AG04449 (cell line): ENCODE measurements at regions not wholly inside any gene's neighbourhood (a gene's known extent, or its start where the extent isn't known, plus 50 kb on each side); places are given as distances from the start of the nearest gene placed in this dataset.
"Not testable (repeated sequence)": the region's sequence is repeated elsewhere in the genome, so short reads cannot be mapped to it uniquely, and the experiment has no call there.

Experiments
- CTCF ChIA-PET: fragments of 350-600 bp; formaldehyde crosslinking; extraction: SDS; loops from one replicate; lab custom pipeline; 2021; ENCODE audit warnings: antibody characterized with exemption; lab: Yijun Ruan, JAX
- POLR2A ChIA-PET: fragments of 400-600, 350-600 bp; formaldehyde crosslinking; extraction: SDS; loops from one replicate; lab custom pipeline; 2020; ENCODE audit warnings: antibody characterized with exemption, inconsistent platforms; lab: Yijun Ruan, JAX
- DNase-seq: peaks from one replicate; pipeline ENCODE4 v3.0.0-alpha.2; 2010; ENCODE audit warnings: low read depth, low spot score
- H3K4me3 ChIP-seq: 2 replicates; pipeline ENCODE4 v1.5.1; 2011; ENCODE audit warnings: low read depth, mild to moderate bottlenecking, control low read depth, low read length
- TF ChIP-seq, protein P1 (sequence below): IDR thresholded peaks from one replicate; pipeline ENCODE4 v1.5.1; 2011; ENCODE audit warnings: mild to moderate bottlenecking, moderate library complexity, low read length, control low read depth, inconsistent platforms; ENCODE audit not compliant: insufficient read depth; ENCODE audit errors: missing control alignments

DNA sequence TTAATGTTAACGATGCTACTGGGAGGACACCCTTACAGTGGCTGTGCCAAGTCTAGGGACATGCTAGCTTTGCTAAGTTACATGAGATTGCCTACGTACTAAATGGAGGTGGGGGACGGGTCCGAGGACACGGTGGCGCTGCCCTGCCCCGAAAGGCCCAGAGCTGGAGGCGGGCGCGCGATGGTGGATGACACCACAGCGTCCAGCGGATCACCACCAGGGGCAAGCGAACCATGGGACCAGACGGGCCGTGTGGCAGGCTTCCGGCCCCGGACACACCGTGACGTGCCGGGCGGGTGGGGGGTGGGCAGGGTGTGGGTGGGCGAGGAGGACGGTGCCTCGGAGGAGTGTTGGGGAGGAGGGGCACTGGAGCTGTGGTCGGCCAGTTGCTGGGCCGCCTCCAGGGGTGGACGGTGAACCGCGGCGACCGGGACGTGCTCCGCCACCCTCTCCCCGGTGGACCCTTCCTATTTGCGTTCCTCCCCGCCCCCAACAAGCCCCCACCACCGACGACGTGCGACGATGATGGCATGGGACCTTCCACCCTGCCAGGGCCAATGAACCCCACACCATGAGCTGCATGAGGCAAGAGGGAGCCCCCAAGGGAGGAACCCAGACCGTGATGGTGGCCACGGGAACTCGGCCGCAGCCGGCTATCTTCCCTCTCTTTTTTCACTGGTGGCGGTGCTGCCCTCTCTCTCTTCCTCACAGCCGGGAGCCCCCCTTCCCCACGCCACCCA lies 773.3 kb upstream of the DEFB115 start:
- TF ChIP-seq, protein P1, sequence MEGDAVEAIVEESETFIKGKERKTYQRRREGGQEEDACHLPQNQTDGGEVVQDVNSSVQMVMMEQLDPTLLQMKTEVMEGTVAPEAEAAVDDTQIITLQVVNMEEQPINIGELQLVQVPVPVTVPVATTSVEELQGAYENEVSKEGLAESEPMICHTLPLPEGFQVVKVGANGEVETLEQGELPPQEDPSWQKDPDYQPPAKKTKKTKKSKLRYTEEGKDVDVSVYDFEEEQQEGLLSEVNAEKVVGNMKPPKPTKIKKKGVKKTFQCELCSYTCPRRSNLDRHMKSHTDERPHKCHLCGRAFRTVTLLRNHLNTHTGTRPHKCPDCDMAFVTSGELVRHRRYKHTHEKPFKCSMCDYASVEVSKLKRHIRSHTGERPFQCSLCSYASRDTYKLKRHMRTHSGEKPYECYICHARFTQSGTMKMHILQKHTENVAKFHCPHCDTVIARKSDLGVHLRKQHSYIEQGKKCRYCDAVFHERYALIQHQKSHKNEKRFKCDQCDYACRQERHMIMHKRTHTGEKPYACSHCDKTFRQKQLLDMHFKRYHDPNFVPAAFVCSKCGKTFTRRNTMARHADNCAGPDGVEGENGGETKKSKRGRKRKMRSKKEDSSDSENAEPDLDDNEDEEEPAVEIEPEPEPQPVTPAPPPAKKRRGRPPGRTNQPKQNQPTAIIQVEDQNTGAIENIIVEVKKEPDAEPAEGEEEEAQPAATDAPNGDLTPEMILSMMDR: no peak
- CTCF ChIA-PET: no interaction called here
- no peak for DNase-seq
- POLR2A ChIA-PET: no interaction called here
- H3K4me3 ChIP-seq: no peak overlapping the region

DNA sequence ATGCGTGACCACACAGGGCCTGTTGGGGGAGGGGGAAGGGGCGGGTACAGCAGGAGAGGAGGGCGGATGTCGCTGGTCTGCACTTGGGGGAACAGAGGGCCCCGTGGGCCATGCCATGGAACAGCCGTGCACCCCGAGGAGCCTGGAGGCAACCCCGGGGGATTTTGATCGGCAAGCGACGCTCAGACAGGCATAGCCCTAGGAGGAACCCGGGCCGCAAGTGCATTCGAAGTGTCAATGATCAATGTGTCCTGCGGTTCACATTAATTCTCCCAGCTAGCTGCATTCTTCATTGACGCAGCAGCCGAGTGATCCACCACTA lies 772.8 kb upstream of the DEFB115 start:
- DNase-seq: no peak
- TF ChIP-seq, protein P1: no peak

DNA sequence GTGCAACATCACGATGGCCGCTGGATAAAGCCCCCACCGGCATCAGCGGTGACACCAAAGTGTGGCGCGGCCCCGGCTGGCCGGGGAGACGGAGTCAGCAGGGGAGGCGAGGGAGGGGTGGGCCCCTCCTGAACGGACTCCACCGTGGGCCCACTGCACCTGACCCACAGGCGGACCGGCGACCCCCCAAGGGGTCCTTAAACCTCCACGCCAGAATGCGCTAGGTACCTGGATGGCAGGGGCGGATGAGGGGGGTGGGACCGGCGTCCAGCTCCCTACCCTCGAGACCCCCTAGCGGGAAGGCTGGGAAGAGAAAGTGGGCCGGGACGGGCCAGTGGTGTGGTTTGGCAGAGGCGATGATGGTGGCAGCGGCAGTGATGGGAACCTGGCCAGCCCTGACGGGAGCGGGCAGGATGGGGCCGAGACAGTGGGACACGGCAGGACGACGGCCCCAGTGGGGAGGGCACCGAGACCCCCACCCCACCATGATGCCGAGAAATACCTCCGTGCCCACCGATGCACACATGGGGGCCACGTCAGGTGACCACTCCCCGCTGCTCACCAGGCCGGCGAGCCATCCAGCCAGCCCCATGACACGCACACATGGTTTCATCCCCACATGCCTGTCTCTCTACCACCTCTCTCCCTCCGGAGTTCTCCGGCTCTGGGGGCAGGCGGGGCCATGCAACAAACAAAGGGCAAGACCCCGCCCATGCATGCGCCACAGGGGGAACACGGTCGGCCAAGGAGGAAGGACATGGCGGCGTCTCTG lies 771.9 kb upstream of the DEFB115 start:
- POLR2A ChIA-PET: no interaction called here
- no peak overlapping the region for H3K4me3 ChIP-seq
- TF ChIP-seq, protein P1: no peak
- no peak for DNase-seq
- CTCF ChIA-PET: no interaction called here

More for the DNA sequence above, 772.8 kb upstream of the DEFB115 start:
- H3K4me3 ChIP-seq: no peak overlapping the region
- ChIA-PET CTCF (no interaction called here), POLR2A (no interaction called here)

DNA sequence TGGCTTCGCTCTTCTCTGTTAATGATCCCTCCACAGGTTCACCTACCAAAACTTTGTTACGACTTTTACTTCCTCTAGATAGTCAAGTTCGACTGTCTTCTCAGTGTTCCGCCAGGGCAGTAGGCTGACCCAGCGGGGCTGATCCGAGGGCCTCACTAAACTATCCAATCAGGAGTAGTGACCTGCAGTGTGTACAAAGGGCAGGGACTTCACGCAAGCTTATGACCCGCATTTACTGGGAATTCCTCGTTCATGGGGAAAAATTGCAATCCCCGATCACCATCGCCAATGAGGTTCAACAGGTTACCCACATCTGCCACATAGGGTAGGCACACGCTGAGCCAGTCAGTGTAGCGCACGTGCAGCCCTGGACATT lies 771.4 kb upstream of the DEFB115 start:
- ChIA-PET CTCF (no interaction called here), POLR2A (no interaction called here)
- no peak for DNase-seq
- H3K4me3 ChIP-seq: no peak overlapping the region
- TF ChIP-seq, protein P1: no peak

DNA sequence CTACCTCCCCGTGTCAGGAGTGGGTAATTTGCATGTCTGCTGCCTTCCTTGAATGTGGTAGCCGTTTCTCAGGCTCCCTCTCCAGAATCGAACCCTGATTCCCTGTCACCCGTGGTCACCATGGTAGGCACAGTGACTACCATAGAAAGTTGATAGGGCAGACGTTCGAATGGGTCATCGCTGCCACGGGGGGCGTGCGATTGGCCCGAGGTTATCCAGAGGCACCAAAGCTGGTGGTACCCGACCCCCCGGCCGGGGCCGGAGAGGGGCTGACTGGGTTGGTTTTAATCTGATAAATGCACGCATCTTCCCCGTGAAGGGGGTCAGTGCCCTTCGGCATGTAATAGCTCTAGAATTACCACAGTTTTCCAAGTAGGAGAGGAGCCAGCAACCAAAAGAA lies 770.0 kb upstream of the DEFB115 start:
- DNase-seq, CTCF ChIA-PET, POLR2A ChIA-PET, H3K4me3 ChIP-seq: not testable (repeated sequence)

DNA sequence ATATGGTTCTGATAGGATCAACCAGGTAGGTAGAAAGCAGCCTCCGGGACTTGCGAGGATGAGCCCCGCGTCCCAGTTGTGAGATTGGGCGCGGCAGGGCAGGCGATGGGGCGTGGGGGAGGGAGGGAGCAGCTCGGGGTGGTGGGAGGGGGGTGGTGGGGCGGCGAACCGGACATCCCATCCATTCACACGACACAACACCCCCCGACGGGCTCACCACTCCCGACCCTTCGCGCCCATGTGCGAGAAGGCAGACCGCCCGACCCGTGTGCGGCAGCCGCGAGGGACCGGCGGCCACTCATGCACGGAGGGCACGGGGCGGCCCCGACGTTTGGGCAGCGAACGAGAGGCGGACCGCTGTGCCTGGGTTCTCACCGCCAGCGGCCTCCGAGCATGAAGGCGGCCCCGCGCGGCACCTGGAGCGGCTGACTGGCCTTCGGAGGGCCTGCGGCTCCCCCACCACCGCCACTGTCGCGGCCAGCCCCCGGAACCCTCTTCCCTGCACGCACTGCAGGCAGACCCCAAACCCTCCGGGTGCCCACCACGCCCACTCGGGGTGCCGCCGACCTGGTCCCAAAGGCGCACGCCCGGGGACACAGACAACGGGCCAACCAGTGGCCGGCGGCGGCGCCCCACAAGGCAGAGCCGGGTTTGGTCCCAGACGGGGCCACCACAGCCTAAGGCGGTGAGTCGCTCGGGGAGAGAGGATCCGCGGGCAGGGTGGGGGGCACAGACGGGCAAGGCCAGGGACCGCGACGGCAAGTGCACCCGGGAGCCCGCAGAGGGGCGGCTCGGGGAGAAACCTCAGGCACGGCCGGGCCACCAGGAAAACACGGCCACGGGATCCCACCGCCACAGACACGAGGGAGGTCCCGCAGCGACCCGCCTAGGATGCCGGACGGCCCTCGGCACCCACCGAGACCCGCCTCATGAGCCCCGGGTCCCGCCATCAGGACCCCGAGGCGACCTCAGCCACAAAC lies 769.2 kb upstream of the DEFB115 start:
- TF ChIP-seq, protein P1: no peak
- no peak overlapping the region for H3K4me3 ChIP-seq
- POLR2A ChIA-PET: no interaction called here
- CTCF ChIA-PET: no interaction called here
- no peak for DNase-seq
